B cell (primary cell): ENCODE measurements at regions not wholly inside any gene's neighbourhood (a gene's known extent, or its start where the extent isn't known, plus 50 kb on each side); places are given as distances from the start of the nearest gene placed in this dataset.
"Not testable (repeated sequence)": the region's sequence is repeated elsewhere in the genome, so short reads cannot be mapped to it uniquely, and the experiment has no call there.

ENCODE experiments used
- ATAC-seq: fragments of 200-7000 bp; cut with Tn5 transposase; one replicate; pipeline ENCODE4 v1.10.0; 2021; ENCODE audit warnings: low read depth, mild to moderate bottlenecking, moderate number of reproducible peaks, moderate library complexity
- CTCF ChIA-PET: fragments of 350-600 bp; sonication (Branson Sonifier 250); formaldehyde crosslinking; loops from one replicate; lab custom pipeline; 2021; ENCODE audit warnings: antibody characterized with exemption, inconsistent platforms; lab: Charles Lee
- POLR2A ChIA-PET: fragments of 350-600 bp; sonication (Branson Sonifier 250); formaldehyde crosslinking; loops from one replicate; lab custom pipeline; 2021; ENCODE audit warnings: antibody characterized with exemption; lab: Charles Lee
- DNase-seq: peaks from one replicate; pipeline ENCODE4 v3.0.0; 2013
- H2AFZ ChIP-seq: 2 replicates; pipeline ENCODE4 v1.6.1; 2012; ENCODE audit warnings: mild to moderate bottlenecking, low read depth, low read length; ENCODE audit not compliant: insufficient read depth, poor library complexity, severe bottlenecking
- H3K27ac ChIP-seq, 2 donors: 1 replicate in 1 of 2; 2 replicates in 1 of 2; pipeline ENCODE4 v1.5.1; 2012 to 2013; ENCODE audit warnings: low read length in 2 of 2, mild to moderate bottlenecking in 2 of 2, moderate library complexity in 1 of 2
- H3K27me3 ChIP-seq, 4 experiments: fragments of 200-600 bp in 1 of 4; sonication (generic) in 1 of 4; replicated peaks in 1 of 4; 1 replicate in 2 of 4; 2 replicates in 2 of 4; pipeline versions ENCODE4 v1.6.1 to v1.7.0; 2013 to 2016; ENCODE audit warnings: low read length in 3 of 4, mild to moderate bottlenecking in 2 of 4, mixed read lengths in 1 of 4, moderate library complexity in 1 of 4; ENCODE audit not compliant: insufficient read depth in 4 of 4, control insufficient read depth in 3 of 4; ENCODE audit errors: control extremely low read depth in 1 of 4
- H3K36me3 ChIP-seq, 2 experiments: replicated peaks in 1 of 2; 1 replicate in 1 of 2; 2 replicates in 1 of 2; pipeline versions ENCODE4 v1.6.1 to v1.7.1; 2013; ENCODE audit warnings: low read length in 1 of 2; ENCODE audit not compliant: insufficient read depth in 2 of 2, control insufficient read depth in 1 of 2; ENCODE audit errors: control extremely low read depth in 1 of 2, extremely low read depth in 1 of 2
- H3K4me1 ChIP-seq, 2 donors: fragments of 200-600 bp in 1 of 2; sonication (generic) in 1 of 2; 1 replicate in 1 of 2; 2 replicates in 1 of 2; pipeline versions ENCODE4 v1.5.1 to v1.6.1; 2013 to 2017; ENCODE audit warnings: low read length in 2 of 2; ENCODE audit not compliant: control insufficient read depth in 2 of 2, insufficient read depth in 2 of 2
- H3K4me2 ChIP-seq: replicated peaks from 2 replicates; pipeline ENCODE3; 2012; ENCODE audit warnings: mild to moderate bottlenecking, low read depth, low read length; ENCODE audit not compliant: poor library complexity, severe bottlenecking
- H3K4me3 ChIP-seq, 5 experiments: fragments of 200-600 bp in 1 of 5; sonication (generic) in 1 of 5; 1 replicate in 3 of 5; 2 replicates in 2 of 5; pipeline versions ENCODE4 v1.5.1 to v1.7.0; 2011 to 2016; ENCODE audit warnings: low read length in 4 of 5, mild to moderate bottlenecking in 4 of 5, low read depth in 2 of 5, control low read depth in 1 of 5, moderate library complexity in 1 of 5; ENCODE audit not compliant: insufficient read depth in 1 of 5; ENCODE audit errors: control extremely low read depth in 1 of 5, extremely low read depth in 1 of 5
- H3K79me2 ChIP-seq: fragments of 200-600 bp; sonication (generic); one replicate; pipeline ENCODE4 v1.6.0; 2016; ENCODE audit warnings: low read length; ENCODE audit not compliant: control insufficient read depth, insufficient read depth
- H3K9ac ChIP-seq: fragments of 200-600 bp; sonication (generic); 2 replicates; pipeline ENCODE4 v1.6.1; 2017; ENCODE audit warnings: mild to moderate bottlenecking, low read length, moderate library complexity
- H3K9me3 ChIP-seq, 3 donors: one replicate each; pipeline versions ENCODE4 v1.6.1 to v1.7.1; 2013; ENCODE audit warnings: low read length in 2 of 3; ENCODE audit not compliant: control insufficient read depth in 2 of 3, insufficient read depth in 1 of 3; ENCODE audit errors: control extremely low read depth in 1 of 3
- H4K20me1 ChIP-seq: 2 replicates; pipeline ENCODE4 v1.6.0; 2012; ENCODE audit warnings: mild to moderate bottlenecking, low read length; ENCODE audit not compliant: insufficient read depth, control insufficient read depth, poor library complexity, severe bottlenecking
- H3K27ac Mint-ChIP-seq: one replicate; pipeline ENCODE4 v1.8.0; 2021; ENCODE audit warnings: mixed read lengths
- H3K27me3 Mint-ChIP-seq: one replicate; pipeline ENCODE4 v1.8.0; 2021; ENCODE audit warnings: mixed read lengths
- H3K4me1 Mint-ChIP-seq: one replicate; pipeline ENCODE4 v1.8.0; 2021; ENCODE audit warnings: mixed read lengths
- H3K4me3 Mint-ChIP-seq: one replicate; pipeline ENCODE4 v1.8.0; 2021; ENCODE audit warnings: mixed read lengths
- H3K9me3 Mint-ChIP-seq: one replicate; pipeline ENCODE4 v1.8.0; 2022; ENCODE audit warnings: mixed read lengths; ENCODE audit not compliant: insufficient read depth
- EZH2 ChIP-seq: IDR thresholded peaks from 2 replicates; pipeline ENCODE4 v1.6.1; 2012; ENCODE audit warnings: borderline replicate concordance, low read depth, mild to moderate bottlenecking, moderate library complexity, low read length; ENCODE audit not compliant: insufficient read depth, poor library complexity, severe bottlenecking
- WGBS: methylation state at CpG from one replicate; pipeline ENCODE4 v1.1.5; 2013; ENCODE audit warnings: missing lambda C conversion rate; ENCODE audit not compliant: insufficient coverage; 5-methylcytosine and 5-hydroxymethylcytosine counted together
- intact Hi-C: fragments of 100-400 bp; cut with micrococcal nuclease; formaldehyde crosslinking; loops from one replicate; pipeline ENCODE4 v1.10.0; 2022
- TF ChIP-seq, protein P1 (sequence below): fragments of 200-600 bp; IDR thresholded peaks from one replicate; pipeline ENCODE4 v1.8.0; 2022; ENCODE audit warnings: antibody characterized with exemption, mild to moderate bottlenecking

DNA sequence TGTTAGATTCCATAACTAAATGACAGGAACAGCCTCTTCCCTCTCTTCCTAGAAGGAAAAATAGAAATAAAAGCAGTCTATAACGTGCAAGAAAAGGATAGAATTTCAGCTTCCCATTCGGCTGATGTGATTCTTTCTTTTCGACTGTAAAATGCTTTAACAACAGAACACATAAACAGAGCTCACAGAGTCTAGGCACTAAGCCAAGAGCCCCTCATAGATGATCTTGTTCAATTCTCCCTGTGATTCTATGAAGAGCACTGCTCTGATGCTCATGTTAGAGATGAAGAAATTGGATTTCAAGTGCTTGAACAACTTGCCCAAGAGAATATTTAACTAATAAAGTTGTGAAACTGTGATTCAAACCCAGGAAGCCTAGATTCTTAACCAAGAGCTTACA lies 232.7 kb downstream of the RPAP3 start:
- no peaks in the 10 kb centered on the region for H4K20me1 ChIP-seq
- no peak overlapping the region for H3K4me2 ChIP-seq
- CTCF ChIA-PET = no interaction called here
- DNase-seq (no peak), ATAC-seq (no peak)
- H3K36me3 ChIP-seq = no peaks in the 10 kb centered on the region
- no peak overlapping the region for H2AFZ ChIP-seq
- peaks cover 0 to 8% (median 2%) of the 10 kb centered on the region in 4 experiments for H3K27me3 ChIP-seq
- H3K79me2 ChIP-seq = no peaks in the 10 kb centered on the region
- H3K27me3 Mint-ChIP-seq = peaks cover 19% of the 10 kb centered on the region
- H3K9me3 Mint-ChIP-seq = peaks cover 15% of the 10 kb centered on the region
- peaks cover 1 to 30% (median 15%) of the 10 kb centered on the region in 3 donors for H3K9me3 ChIP-seq
- intact Hi-C loops = no loop called here
- no peak overlapping the region for H3K4me3 ChIP-seq
- no peak overlapping the region for H3K27ac ChIP-seq
- POLR2A ChIA-PET = no interaction called here
- H3K4me1 ChIP-seq = no peaks in the 10 kb centered on the region
- WGBS = no CpG with 5 or more reads among the region's 3 CpGs
- H3K27ac Mint-ChIP-seq = no peak overlapping the region
- no peaks in the 10 kb centered on the region for H3K4me1 Mint-ChIP-seq
- no peak overlapping the region for H3K9ac ChIP-seq
- no peak for TF ChIP-seq EZH2
- TF ChIP-seq, protein P1, sequence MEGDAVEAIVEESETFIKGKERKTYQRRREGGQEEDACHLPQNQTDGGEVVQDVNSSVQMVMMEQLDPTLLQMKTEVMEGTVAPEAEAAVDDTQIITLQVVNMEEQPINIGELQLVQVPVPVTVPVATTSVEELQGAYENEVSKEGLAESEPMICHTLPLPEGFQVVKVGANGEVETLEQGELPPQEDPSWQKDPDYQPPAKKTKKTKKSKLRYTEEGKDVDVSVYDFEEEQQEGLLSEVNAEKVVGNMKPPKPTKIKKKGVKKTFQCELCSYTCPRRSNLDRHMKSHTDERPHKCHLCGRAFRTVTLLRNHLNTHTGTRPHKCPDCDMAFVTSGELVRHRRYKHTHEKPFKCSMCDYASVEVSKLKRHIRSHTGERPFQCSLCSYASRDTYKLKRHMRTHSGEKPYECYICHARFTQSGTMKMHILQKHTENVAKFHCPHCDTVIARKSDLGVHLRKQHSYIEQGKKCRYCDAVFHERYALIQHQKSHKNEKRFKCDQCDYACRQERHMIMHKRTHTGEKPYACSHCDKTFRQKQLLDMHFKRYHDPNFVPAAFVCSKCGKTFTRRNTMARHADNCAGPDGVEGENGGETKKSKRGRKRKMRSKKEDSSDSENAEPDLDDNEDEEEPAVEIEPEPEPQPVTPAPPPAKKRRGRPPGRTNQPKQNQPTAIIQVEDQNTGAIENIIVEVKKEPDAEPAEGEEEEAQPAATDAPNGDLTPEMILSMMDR = no peak
- H3K4me3 Mint-ChIP-seq = no peak overlapping the region

GRCh38 chr12:47470349-47470748 lies 235.5 kb downstream of the RPAP3 start:
- H3K36me3 ChIP-seq, H3K4me3 ChIP-seq, H3K27ac Mint-ChIP-seq, H2AFZ ChIP-seq, H3K4me1 ChIP-seq, H3K27ac ChIP-seq, H3K9ac ChIP-seq, H4K20me1 ChIP-seq, H3K4me2 ChIP-seq, ATAC-seq, DNase-seq, H3K4me1 Mint-ChIP-seq, H3K27me3 ChIP-seq, POLR2A ChIA-PET, intact Hi-C loops, H3K79me2 ChIP-seq, CTCF ChIA-PET, H3K27me3 Mint-ChIP-seq, H3K4me3 Mint-ChIP-seq, H3K9me3 Mint-ChIP-seq: not testable (repeated sequence)
- WGBS = no CpG with 5 or more reads among the region's 1 CpG
- H3K9me3 ChIP-seq = peaks cover 0 to 12% (median 12%) of the 10 kb centered on the region in 3 donors

- Mint-ChIP-seq H3K27me3 (peaks cover 18% of the 10 kb centered on the region), H3K9me3 (peaks cover 11% of the 10 kb centered on the region)
- DNase-seq, H3K4me1 ChIP-seq, ATAC-seq, H3K4me2 ChIP-seq, H3K4me3 ChIP-seq, CTCF ChIA-PET, intact Hi-C loops, H3K36me3 ChIP-seq, H3K9me3 ChIP-seq, H3K27ac ChIP-seq, H4K20me1 ChIP-seq, H3K27me3 ChIP-seq, H3K27ac Mint-ChIP-seq, H3K79me2 ChIP-seq, H3K4me3 Mint-ChIP-seq, POLR2A ChIA-PET, H3K4me1 Mint-ChIP-seq, H3K9ac ChIP-seq, H2AFZ ChIP-seq: not testable (repeated sequence)
- no CpG with 5 or more reads among the region's 5 CpGs for WGBS
Measured at GRCh38 chr12:47463918-47464317, 241.9 kb downstream of the RPAP3 start.
